ENCODE measurements at regions not wholly inside any gene's neighbourhood (a gene's known extent, or its start where the extent isn't known, plus 50 kb on each side); places are given as distances from the start of the nearest gene placed in this dataset.
A peak's percentile ranks its signal among the peaks of the same experiment; 100 is the strongest.

DNA sequence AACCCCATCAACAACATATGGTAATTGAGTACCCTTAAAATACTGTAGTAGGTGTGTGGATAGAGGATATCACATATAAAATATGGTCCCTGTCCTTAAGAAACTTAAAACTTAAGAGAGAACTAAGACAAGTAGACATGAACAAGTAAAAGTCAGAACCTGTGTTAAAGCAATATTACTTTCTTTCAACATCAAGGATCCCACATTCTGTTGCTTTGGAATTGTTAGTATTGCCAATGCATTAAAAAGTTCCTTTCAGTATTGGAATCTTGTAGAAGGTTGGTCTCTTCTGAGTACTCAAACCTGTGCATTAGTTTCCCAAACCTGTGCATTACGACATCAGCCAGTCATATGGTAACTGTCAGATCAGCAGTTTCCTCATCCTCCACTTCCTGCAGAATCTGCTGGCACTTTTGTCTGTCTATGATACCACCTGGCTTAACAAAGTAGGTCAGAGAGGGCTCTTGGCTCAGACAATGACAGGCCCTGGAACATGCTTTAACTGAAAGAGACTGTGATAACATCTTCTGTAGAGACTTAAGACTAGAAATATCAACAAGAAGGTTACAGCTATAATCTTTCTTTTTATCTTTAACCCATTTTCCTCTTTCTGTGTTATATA is 56.5 kb downstream of the CCDC71L start:
- Histone ChIP-seq H3K4me1 (ENCODE audit: control insufficient read depth, extremely low read depth, insufficient read depth, low read length) (peaks cover 16% of the 10 kb centered on the region), H3K27me3 (ENCODE audit: control insufficient read depth, extremely low read depth, insufficient read depth, low read length) (no peaks in the 10 kb centered on the region), H3K9ac (ENCODE audit: control insufficient read depth, extremely low read depth, insufficient read depth, low read length) (no peak overlapping the region), H3K9me3 (ENCODE audit: control insufficient read depth, low read depth, low read length) (no peaks in the 10 kb centered on the region), H3K4me2 (ENCODE audit: control insufficient read depth, extremely low read depth, insufficient read depth, low read depth, low read length) (no peak overlapping the region), H3K79me2 (ENCODE audit: control insufficient read depth, insufficient read depth, low read length) (no peaks in the 10 kb centered on the region), H2AFZ (ENCODE audit: control insufficient read depth, low read length) (no peak overlapping the region), H4K20me1 (ENCODE audit: control insufficient read depth, extremely low read depth, insufficient read depth, low read length) (no peaks in the 10 kb centered on the region), H3K27ac (ENCODE audit: control insufficient read depth, insufficient read depth, low read length) (no peak overlapping the region), H3K36me3 (ENCODE audit: control insufficient read depth in 2 of 2, extremely low read depth in 1 of 2, insufficient read depth in 2 of 2, low read length in 2 of 2) (no peaks in the 10 kb centered on the region), H3K4me3 (ENCODE audit: control insufficient read depth in 2 of 3, extremely low read depth in 1 of 3, insufficient read depth in 2 of 3, low read depth in 1 of 3, low read length in 3 of 3) (no peak overlapping the region), H3K9me1 (ENCODE audit: control insufficient read depth, extremely low read depth, insufficient read depth, low read length) (no peaks in the 10 kb centered on the region)
- DNase-seq (ENCODE audit: low read depth, low spot score) = no peak
- FAIRE-seq = peak; percentile 34
- dilution Hi-C loops (cut with MboI; ENCODE audit: extremely low pct_ligation_motif_present, low sequenced_read_pairs) = no loop called here
- TF ChIP-seq, protein P1, sequence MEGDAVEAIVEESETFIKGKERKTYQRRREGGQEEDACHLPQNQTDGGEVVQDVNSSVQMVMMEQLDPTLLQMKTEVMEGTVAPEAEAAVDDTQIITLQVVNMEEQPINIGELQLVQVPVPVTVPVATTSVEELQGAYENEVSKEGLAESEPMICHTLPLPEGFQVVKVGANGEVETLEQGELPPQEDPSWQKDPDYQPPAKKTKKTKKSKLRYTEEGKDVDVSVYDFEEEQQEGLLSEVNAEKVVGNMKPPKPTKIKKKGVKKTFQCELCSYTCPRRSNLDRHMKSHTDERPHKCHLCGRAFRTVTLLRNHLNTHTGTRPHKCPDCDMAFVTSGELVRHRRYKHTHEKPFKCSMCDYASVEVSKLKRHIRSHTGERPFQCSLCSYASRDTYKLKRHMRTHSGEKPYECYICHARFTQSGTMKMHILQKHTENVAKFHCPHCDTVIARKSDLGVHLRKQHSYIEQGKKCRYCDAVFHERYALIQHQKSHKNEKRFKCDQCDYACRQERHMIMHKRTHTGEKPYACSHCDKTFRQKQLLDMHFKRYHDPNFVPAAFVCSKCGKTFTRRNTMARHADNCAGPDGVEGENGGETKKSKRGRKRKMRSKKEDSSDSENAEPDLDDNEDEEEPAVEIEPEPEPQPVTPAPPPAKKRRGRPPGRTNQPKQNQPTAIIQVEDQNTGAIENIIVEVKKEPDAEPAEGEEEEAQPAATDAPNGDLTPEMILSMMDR (optimal IDR thresholded peaks at IDR 0.05 in 1 of 3, IDR thresholded peaks at IDR 0.05 in 1 of 3, conservative IDR thresholded peaks at IDR 0.05 in 1 of 3; ENCODE audit: extremely low read depth in 1 of 3, insufficient read depth in 2 of 3, low read length in 3 of 3) = no peak
- TF ChIP-seq EZH2 (IDR thresholded peaks at IDR 0.05; ENCODE audit: low read length) = no peak

DNA sequence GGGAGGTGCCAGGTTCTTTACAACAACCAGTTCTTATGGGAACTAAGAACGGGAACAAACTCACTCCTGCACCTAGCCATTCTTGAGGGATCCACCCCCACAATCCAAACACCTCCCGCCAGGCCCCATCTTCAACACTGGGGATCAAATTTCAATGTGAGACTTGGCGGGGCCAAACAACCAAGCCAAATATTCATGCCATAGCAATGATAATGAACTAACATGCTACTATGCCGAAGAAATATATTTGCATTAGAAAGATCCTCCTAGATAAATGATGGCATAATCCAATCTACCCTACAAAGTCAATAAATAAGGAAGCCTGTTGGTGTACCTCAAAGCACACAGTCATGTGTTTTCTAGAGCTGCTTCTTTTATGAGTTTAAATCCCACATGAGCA is 57.6 kb downstream of the CCDC71L start:
- no peaks in the 10 kb centered on the region for H3K36me3 ChIP-seq (ENCODE audit: control insufficient read depth in 2 of 2, extremely low read depth in 1 of 2, insufficient read depth in 2 of 2, low read length in 2 of 2)
- H3K4me2 ChIP-seq (ENCODE audit: control insufficient read depth, extremely low read depth, insufficient read depth, low read depth, low read length) = no peak overlapping the region
- peaks cover 15% of the 10 kb centered on the region for H3K4me1 ChIP-seq (ENCODE audit: control insufficient read depth, extremely low read depth, insufficient read depth, low read length)
- H3K4me3 ChIP-seq (ENCODE audit: control insufficient read depth in 2 of 3, extremely low read depth in 1 of 3, insufficient read depth in 2 of 3, low read depth in 1 of 3, low read length in 3 of 3) = no peak overlapping the region
- H3K9me3 ChIP-seq (ENCODE audit: control insufficient read depth, low read depth, low read length) = no peaks in the 10 kb centered on the region
- DNase-seq (ENCODE audit: low read depth, low spot score) (no peak), FAIRE-seq (no peak)
- dilution Hi-C loops (cut with MboI; ENCODE audit: extremely low pct_ligation_motif_present, low sequenced_read_pairs) = no loop called here
- H3K79me2 ChIP-seq (ENCODE audit: control insufficient read depth, insufficient read depth, low read length) = no peaks in the 10 kb centered on the region
- H3K27me3 ChIP-seq (ENCODE audit: control insufficient read depth, extremely low read depth, insufficient read depth, low read length) = no peaks in the 10 kb centered on the region
- TF ChIP-seq EZH2 (IDR thresholded peaks at IDR 0.05; ENCODE audit: low read length) = no peak
- TF ChIP-seq, protein P1 (optimal IDR thresholded peaks at IDR 0.05 in 1 of 3, IDR thresholded peaks at IDR 0.05 in 1 of 3, conservative IDR thresholded peaks at IDR 0.05 in 1 of 3; ENCODE audit: extremely low read depth in 1 of 3, insufficient read depth in 2 of 3, low read length in 3 of 3) = no peak
- H4K20me1 ChIP-seq (ENCODE audit: control insufficient read depth, extremely low read depth, insufficient read depth, low read length) = no peaks in the 10 kb centered on the region
- no peaks in the 10 kb centered on the region for H3K9me1 ChIP-seq (ENCODE audit: control insufficient read depth, extremely low read depth, insufficient read depth, low read length)
- no peak overlapping the region for H3K27ac ChIP-seq (ENCODE audit: control insufficient read depth, insufficient read depth, low read length)
- no peak overlapping the region for H2AFZ ChIP-seq (ENCODE audit: control insufficient read depth, low read length)
- no peak overlapping the region for H3K9ac ChIP-seq (ENCODE audit: control insufficient read depth, extremely low read depth, insufficient read depth, low read length)
